ENCODE measurements at regions not wholly inside any gene's neighbourhood (a gene's known extent, or its start where the extent isn't known, plus 50 kb on each side); places are given as distances from the start of the nearest gene placed in this dataset.

- TF ChIP-seq POLR2AphosphoS5 (IDR thresholded peaks at IDR 0.05; ENCODE audit: low read length) (no peak), ZBTB11 (CRISPR knock-in tag; IDR thresholded peaks at IDR 0.05) (no peak), ZNF217 (IDR thresholded peaks at IDR 0.05) (no peak), CTCF (IDR thresholded peaks at IDR 0.05 in 2 of 3, conservative IDR thresholded peaks at IDR 0.05 in 1 of 3; ENCODE audit: control insufficient read depth in 2 of 3, extremely low read depth in 1 of 3, insufficient read depth in 1 of 3, low read depth in 3 of 3, low read length in 3 of 3) (no peak), KLF5 (IDR thresholded peaks at IDR 0.05; ENCODE audit: partially characterized antibody) (no peak), CBX3 (IDR thresholded peaks at IDR 0.05; ENCODE audit: borderline replicate concordance, low read depth) (no peak)
Measured at GRCh38 chr3:20376665-20377217, 190.7 kb upstream of the SGO1 start (continued).

GRCh38 chr3:20375302-20375701 is 189.3 kb upstream of the SGO1 start:
- in situ Hi-C loops (cut with MboI), result no loop called here
- no TSS peak for BruUV-seq (replicated peaks)
- TF ChIP-seq POU2F2 (IDR thresholded peaks at IDR 0.05; ENCODE audit: borderline replicate concordance, low read depth, low read length) (no peak), SRF (IDR thresholded peaks at IDR 0.05; ENCODE audit: low read depth in 2 of 2, low read length in 2 of 2) (no peak), USF2 (IDR thresholded peaks at IDR 0.05; ENCODE audit: borderline replicate concordance, low read depth, low read length) (no peak), LARP7 (IDR thresholded peaks at IDR 0.05) (no peak), ZBTB11 (CRISPR knock-in tag; IDR thresholded peaks at IDR 0.05) (no peak), PAX5 (IDR thresholded peaks at IDR 0.05; ENCODE audit: borderline replicate concordance, low read depth, low read length) (no peak), EED (IDR thresholded peaks at IDR 0.05; ENCODE audit: low read depth) (no peak), CREB1 (IDR thresholded peaks at IDR 0.05; ENCODE audit: low read depth) (no peak), SREBF1 (IDR thresholded peaks at IDR 0.05; ENCODE audit: low read length) (no peak)

More at GRCh38 chr3:20375302-20375701, 189.3 kb upstream of the SGO1 start:
- no peak overlapping the region for H2AFZ ChIP-seq (ENCODE audit: control insufficient read depth, low read depth, low read length)
- H3K79me2 ChIP-seq (ENCODE audit: control insufficient read depth, insufficient read depth, low read length), result no peaks in the 10 kb centered on the region
- ATAC-seq, result peak; percentile 91
- H3K27ac ChIP-seq (ENCODE audit: control insufficient read depth, insufficient read depth), result no peak overlapping the region
- no peaks in the 10 kb centered on the region for H3K4me1 ChIP-seq (ENCODE audit: control insufficient read depth, insufficient read depth, low read length)
- intact Hi-C loops (cut with micrococcal nuclease; ENCODE audit: unreplicated experiment), result no loop called here
- H4K20me1 ChIP-seq (ENCODE audit: control insufficient read depth, insufficient read depth), result no peaks in the 10 kb centered on the region
- H3K27me3 ChIP-seq (replicated peaks in 1 of 2; ENCODE audit: control insufficient read depth in 2 of 2, insufficient read depth in 2 of 2, low read length in 1 of 2), result no peaks in the 10 kb centered on the region
- no peak for FAIRE-seq
- no peak overlapping the region for H3K4me2 ChIP-seq (ENCODE audit: control insufficient read depth, insufficient read depth)
- no peak for DNase-seq (ENCODE audit: low read depth, low spot score)
- no peaks in the 10 kb centered on the region for H3K36me3 ChIP-seq (ENCODE audit: control insufficient read depth in 2 of 2, insufficient read depth in 2 of 2, low read length in 1 of 2)
- ChIA-PET SMC1A (ENCODE audit: uncharacterized antibody, unreplicated experiment) (no interaction called here), POLR2A (no interaction called here), CTCF (no interaction called here), RAD21 (ENCODE audit: unreplicated experiment) (no interaction called here)
- H3K9ac ChIP-seq (ENCODE audit: control insufficient read depth, insufficient read depth, low read length), result no peak overlapping the region
- no peaks in the 10 kb centered on the region for H3K9me3 ChIP-seq (replicated peaks; ENCODE audit: control insufficient read depth, insufficient read depth, low read length)
- H3K4me3 ChIP-seq, result no peak overlapping the region
- 0% methylated on average over 2 of the region's 2 CpGs for WGBS (ENCODE audit: insufficient coverage, insufficient replicate concordance, low lambda C conversion rate, missing lambda C conversion rate)
